ENCODE measurements at regions not wholly inside any gene's neighbourhood (a gene's known extent, or its start where the extent isn't known, plus 50 kb on each side); places are given as distances from the start of the nearest gene placed in this dataset.

DNA sequence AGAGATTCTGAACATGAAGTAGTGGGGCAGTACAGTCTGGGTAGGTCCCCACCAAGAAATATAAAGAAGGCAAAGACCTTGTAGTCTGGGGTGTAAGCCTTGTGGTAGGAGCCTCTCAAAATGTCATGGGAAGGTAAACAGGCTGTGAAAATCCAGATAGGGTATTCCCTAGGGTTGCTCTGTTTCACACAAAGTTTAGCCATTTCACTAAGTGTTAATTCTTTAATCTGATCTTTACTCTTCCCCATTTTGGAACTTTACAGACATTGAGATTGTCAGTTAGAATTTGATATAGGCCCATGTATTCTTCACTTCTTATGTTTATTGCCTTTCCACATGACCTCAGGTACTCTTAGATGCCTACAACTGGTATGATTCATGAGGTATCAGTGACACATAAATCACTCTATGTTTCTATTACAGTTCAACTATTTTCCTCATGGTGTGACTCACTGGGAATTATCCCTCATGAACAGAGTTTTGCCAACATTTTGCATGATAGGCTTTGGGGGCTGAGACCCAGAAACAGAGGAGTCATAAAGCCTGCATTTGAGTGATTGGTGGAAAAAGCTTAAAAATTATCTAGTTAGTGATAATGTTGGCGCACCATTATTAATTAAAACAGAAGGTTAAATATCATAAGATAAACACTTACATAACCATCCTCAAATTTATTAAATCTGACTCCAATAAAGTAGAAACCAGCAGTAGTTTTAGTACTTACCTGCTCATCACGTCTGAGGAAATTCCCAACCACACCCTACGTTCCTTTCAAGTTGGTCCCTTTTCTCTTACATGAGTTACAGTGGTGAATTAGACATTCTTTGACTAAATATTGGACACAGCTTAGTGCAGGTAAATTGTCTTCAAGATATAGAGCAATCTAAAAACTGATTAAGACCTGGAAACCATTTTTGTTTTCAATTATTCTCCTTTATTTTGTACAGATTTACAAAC, 399.8 kb upstream of the MEF2C start:
- Histone ChIP-seq H3K36me3 (ENCODE audit: insufficient read depth, low read length) (no peaks in the 10 kb centered on the region), H3K27me3 (ENCODE audit: low read length) (no peaks in the 10 kb centered on the region), H4K20me1 (ENCODE audit: insufficient read depth, low read depth, low read length) (no peaks in the 10 kb centered on the region), H3K79me2 (ENCODE audit: low read length) (no peaks in the 10 kb centered on the region), H3K9me3 (ENCODE audit: low read length) (no peaks in the 10 kb centered on the region), H3K4me2 (ENCODE audit: low read depth, low read length, poor library complexity, severe bottlenecking) (no peak overlapping the region), H3K27ac (ENCODE audit: low read length) (no peak overlapping the region), H3K9me2 (replicated peaks; ENCODE audit: insufficient read depth, low read length) (no peaks in the 10 kb centered on the region), H2AFZ (ENCODE audit: low read length) (no peak overlapping the region), H3K4me3 (ENCODE audit: low read length) (no peak overlapping the region), H3K9ac (ENCODE audit: low read length) (no peak overlapping the region), H3K4me1 (ENCODE audit: low read length) (no peaks in the 10 kb centered on the region)
- no peak for DNase-seq

DNA sequence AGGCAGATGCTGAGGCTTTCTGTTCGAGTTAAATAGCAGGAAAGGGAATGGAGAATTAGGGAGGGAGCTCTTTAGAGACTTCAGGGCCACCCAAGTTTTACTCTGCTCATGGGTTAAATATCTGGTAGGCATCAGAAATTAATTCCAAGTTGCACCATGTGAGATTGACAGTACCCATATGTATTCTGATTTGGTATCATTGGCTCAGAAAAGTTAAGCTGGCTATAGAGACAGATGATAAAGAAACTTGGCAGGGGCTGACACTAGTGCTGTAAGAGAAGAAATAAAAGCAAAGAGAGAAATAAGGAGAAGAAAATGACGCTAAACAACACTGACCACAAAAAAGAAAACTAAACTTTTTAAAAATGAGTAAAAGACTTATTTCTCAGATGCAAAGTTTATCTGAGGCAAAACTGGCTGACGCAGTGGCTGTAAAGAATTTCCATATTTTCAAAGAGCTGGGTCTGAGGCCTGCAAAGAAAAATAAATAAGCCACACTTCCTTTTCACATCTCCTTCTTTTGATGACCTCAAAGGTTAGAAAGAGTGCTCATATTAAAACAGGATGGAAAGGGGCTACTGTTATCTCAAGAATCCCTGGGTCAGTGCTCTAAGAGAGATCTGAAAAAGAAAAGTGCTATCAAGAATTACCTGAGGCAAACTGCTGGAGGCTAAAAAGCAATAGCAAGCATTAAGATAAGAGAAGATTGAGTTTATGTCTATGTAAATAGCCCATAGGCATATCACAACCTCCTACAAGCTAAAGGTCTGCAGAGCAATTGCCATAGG, 399.0 kb upstream of the MEF2C start:
- Histone ChIP-seq H2AFZ (ENCODE audit: low read length) (no peak overlapping the region), H3K36me3 (ENCODE audit: insufficient read depth, low read length) (no peaks in the 10 kb centered on the region), H3K4me3 (ENCODE audit: low read length) (no peak overlapping the region), H3K4me1 (ENCODE audit: low read length) (no peaks in the 10 kb centered on the region), H3K9ac (ENCODE audit: low read length) (no peak overlapping the region), H3K9me3 (ENCODE audit: low read length) (no peaks in the 10 kb centered on the region), H3K4me2 (ENCODE audit: low read depth, low read length, poor library complexity, severe bottlenecking) (no peak overlapping the region), H4K20me1 (ENCODE audit: insufficient read depth, low read depth, low read length) (no peaks in the 10 kb centered on the region), H3K9me2 (replicated peaks; ENCODE audit: insufficient read depth, low read length) (no peaks in the 10 kb centered on the region), H3K79me2 (ENCODE audit: low read length) (no peaks in the 10 kb centered on the region), H3K27ac (ENCODE audit: low read length) (no peak overlapping the region), H3K27me3 (ENCODE audit: low read length) (no peaks in the 10 kb centered on the region)
- DNase-seq = no peak

DNA sequence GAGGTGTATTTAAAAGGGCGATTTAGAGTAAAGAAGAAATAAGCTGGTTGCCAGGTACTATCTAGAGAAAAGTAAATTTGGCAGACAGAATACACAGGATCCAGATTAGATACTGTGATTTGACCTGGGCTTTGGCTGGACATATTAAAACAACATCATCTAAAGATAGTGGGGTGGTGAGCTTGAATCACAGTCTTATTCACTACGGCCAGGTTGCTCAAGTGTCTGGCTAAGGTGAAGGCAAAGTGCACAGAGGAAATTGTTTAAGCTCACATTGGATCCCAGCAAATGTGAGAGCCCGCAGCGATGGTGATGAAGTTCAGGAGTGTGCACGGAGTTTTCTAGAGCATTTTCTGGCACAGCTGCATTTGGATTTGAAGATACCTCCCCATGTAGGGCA, 398.2 kb upstream of the MEF2C start:
- H3K79me2 ChIP-seq (ENCODE audit: low read length) = no peaks in the 10 kb centered on the region
- no peaks in the 10 kb centered on the region for H3K27me3 ChIP-seq (ENCODE audit: low read length)
- H3K9me3 ChIP-seq (ENCODE audit: low read length) = no peaks in the 10 kb centered on the region
- no peak for DNase-seq
- H3K9me2 ChIP-seq (replicated peaks; ENCODE audit: insufficient read depth, low read length) = no peaks in the 10 kb centered on the region
- no peaks in the 10 kb centered on the region for H3K36me3 ChIP-seq (ENCODE audit: insufficient read depth, low read length)
- H4K20me1 ChIP-seq (ENCODE audit: insufficient read depth, low read depth, low read length) = no peaks in the 10 kb centered on the region
- no peak overlapping the region for H3K4me2 ChIP-seq (ENCODE audit: low read depth, low read length, poor library complexity, severe bottlenecking)
- no peak overlapping the region for H2AFZ ChIP-seq (ENCODE audit: low read length)
- no peak overlapping the region for H3K4me3 ChIP-seq (ENCODE audit: low read length)
- H3K4me1 ChIP-seq (ENCODE audit: low read length) = no peaks in the 10 kb centered on the region
- H3K9ac ChIP-seq (ENCODE audit: low read length) = no peak overlapping the region
- H3K27ac ChIP-seq (ENCODE audit: low read length) = no peak overlapping the region

DNA sequence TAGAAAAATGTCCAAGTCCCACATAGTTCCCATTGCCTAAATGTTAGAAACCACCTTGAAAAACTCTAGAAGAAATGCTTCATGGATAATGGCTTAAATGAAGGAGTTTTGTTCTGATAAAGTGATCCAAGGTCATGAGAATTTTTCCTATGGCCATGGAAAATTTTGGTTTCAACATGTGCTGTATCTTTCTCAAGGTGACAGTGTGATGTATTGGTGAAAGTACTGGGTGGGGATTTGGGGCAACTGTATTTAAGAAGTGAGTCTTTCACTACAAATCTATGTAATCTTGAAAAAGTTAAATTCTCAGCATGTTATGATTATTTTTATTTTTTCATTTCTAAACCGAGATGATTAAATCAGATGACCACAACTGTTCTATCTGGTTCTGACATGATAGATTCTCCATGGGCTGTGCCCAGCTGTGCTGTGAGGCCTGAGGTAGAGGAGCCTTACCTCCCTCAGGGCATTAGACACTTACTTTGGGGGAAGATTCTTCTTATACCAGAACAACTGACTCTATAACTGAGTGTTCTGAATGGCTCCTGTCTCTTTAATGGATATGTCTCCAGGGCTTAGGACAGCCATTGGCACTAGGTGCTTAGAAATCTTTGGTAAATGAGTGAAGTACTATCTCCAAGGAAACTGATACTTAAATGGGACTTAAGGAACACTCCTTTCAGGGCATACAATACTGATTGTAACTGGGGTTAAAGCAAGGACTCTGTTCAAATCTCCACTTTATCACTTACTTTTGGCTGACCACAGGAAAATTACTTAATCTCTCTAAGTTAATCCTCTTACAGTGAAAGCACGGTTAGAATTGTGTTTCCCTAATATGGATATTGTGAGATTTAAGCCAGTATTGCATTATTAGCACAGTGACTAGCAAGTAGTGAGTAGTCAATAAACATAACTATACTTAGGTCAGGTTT, 397.4 kb upstream of the MEF2C start:
- Histone ChIP-seq H3K36me3 (ENCODE audit: insufficient read depth, low read length) (no peaks in the 10 kb centered on the region), H3K4me2 (ENCODE audit: low read depth, low read length, poor library complexity, severe bottlenecking) (no peak overlapping the region), H3K27ac (ENCODE audit: low read length) (no peak overlapping the region), H3K9ac (ENCODE audit: low read length) (no peak overlapping the region), H3K79me2 (ENCODE audit: low read length) (no peaks in the 10 kb centered on the region), H3K9me2 (replicated peaks; ENCODE audit: insufficient read depth, low read length) (no peaks in the 10 kb centered on the region), H4K20me1 (ENCODE audit: insufficient read depth, low read depth, low read length) (no peaks in the 10 kb centered on the region), H3K4me1 (ENCODE audit: low read length) (no peaks in the 10 kb centered on the region), H3K27me3 (ENCODE audit: low read length) (no peaks in the 10 kb centered on the region), H3K4me3 (ENCODE audit: low read length) (no peak overlapping the region), H3K9me3 (ENCODE audit: low read length) (no peaks in the 10 kb centered on the region), H2AFZ (ENCODE audit: low read length) (no peak overlapping the region)
- no peak for DNase-seq

DNA sequence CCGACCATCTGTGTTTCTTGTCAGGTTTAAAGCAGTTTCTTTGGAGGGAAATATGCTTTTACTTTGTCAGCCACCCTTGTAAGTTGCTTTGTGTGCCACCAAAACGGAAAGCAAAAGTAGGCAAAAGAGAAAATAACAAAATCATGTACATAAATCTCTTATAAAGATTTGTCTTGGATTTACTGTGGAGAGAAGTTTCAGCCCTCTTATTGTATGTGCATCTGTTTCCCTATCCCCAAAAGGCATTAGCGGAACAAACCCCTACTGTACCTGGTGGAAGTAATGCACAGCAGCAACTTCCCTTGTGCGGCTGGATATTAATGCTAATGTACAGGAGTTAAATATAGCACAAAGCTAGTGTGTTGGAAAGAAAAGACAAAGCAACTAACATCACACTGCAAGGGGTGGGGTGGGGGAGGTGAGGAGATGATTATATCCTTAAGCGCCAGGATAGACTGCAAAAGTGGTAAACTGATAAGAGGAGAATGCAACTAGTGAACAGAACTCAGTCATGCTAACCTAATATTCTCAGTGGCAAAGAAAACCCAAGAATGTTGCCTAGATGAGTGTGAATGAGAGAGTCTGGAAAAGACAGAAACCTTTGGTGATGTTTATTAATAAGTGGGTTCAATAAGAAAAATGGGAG, 396.5 kb upstream of the MEF2C start:
- Histone ChIP-seq H3K36me3 (ENCODE audit: insufficient read depth, low read length) (no peaks in the 10 kb centered on the region), H3K27me3 (ENCODE audit: low read length) (no peaks in the 10 kb centered on the region), H3K79me2 (ENCODE audit: low read length) (no peaks in the 10 kb centered on the region), H3K4me1 (ENCODE audit: low read length) (no peaks in the 10 kb centered on the region), H4K20me1 (ENCODE audit: insufficient read depth, low read depth, low read length) (no peaks in the 10 kb centered on the region), H3K4me3 (ENCODE audit: low read length) (no peak overlapping the region), H3K9ac (ENCODE audit: low read length) (no peak overlapping the region), H2AFZ (ENCODE audit: low read length) (no peak overlapping the region), H3K9me3 (ENCODE audit: low read length) (no peaks in the 10 kb centered on the region), H3K9me2 (replicated peaks; ENCODE audit: insufficient read depth, low read length) (no peaks in the 10 kb centered on the region), H3K4me2 (ENCODE audit: low read depth, low read length, poor library complexity, severe bottlenecking) (no peak overlapping the region), H3K27ac (ENCODE audit: low read length) (no peak overlapping the region)
- DNase-seq = no peak

DNA sequence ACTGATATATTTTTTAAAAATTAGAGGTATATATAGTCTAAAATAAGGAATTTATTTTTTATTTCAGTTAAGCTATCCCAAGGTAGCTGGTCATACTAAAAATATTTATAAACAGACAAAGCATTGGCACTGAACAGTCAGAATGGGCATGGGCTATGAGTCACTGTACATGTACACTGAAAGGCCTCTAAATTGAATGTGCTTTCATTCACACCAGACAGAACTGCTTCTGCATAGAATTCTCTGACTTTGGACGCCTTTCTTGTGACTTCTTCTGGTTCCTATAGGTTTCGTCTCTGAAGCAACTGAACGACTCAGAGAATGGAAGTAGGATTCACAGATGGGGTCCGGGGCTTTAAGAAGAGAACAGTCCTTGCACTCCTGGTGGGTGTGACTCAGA, 394.8 kb upstream of the MEF2C start:
- Histone ChIP-seq H3K27ac (ENCODE audit: low read length) (no peak overlapping the region), H3K4me3 (ENCODE audit: low read length) (no peak overlapping the region), H3K79me2 (ENCODE audit: low read length) (no peaks in the 10 kb centered on the region), H4K20me1 (ENCODE audit: insufficient read depth, low read depth, low read length) (no peaks in the 10 kb centered on the region), H3K4me1 (ENCODE audit: low read length) (no peaks in the 10 kb centered on the region), H3K9me2 (replicated peaks; ENCODE audit: insufficient read depth, low read length) (no peaks in the 10 kb centered on the region), H3K27me3 (ENCODE audit: low read length) (no peaks in the 10 kb centered on the region), H2AFZ (ENCODE audit: low read length) (no peak overlapping the region), H3K36me3 (ENCODE audit: insufficient read depth, low read length) (no peaks in the 10 kb centered on the region), H3K4me2 (ENCODE audit: low read depth, low read length, poor library complexity, severe bottlenecking) (no peak overlapping the region), H3K9me3 (ENCODE audit: low read length) (no peaks in the 10 kb centered on the region), H3K9ac (ENCODE audit: low read length) (no peak overlapping the region)
- no peak for DNase-seq

DNA sequence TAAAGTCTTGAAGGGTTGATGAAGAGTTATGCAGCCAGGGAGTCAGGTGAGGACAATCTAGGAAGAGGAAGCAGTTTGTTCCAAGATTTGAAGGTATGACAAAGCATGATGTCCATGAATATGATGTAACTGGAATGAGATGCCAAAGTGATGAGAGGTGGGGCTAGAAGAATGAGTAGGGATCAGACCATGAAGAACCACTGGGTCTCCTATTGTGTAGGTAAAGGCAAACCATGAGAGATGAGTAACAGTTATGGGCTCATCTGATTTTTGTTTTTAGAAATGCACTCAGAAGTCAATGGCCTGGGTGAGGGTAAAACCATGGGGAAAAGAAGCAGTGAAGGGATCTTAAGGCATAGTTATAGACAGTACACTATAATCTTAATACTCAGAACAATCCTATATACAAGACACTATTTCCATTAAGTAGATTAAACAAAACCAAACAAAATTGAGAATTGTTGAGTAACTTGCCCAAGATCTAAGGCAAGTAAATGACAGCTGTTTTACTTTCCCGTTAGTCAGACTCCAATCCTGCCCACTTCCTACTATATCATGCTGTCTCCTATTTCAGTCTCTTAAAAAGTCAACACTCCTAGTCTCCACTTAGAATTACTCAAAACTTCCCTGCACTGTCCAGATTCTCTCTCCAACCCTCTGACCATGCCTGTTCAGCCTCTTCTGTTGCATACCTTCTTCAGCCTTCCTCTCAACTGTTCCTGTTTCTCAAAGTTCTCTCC, 393.8 kb upstream of the MEF2C start:
- H3K36me3 ChIP-seq (ENCODE audit: insufficient read depth, low read length) = no peaks in the 10 kb centered on the region
- H3K9ac ChIP-seq (ENCODE audit: low read length) = no peak overlapping the region
- no peaks in the 10 kb centered on the region for H3K79me2 ChIP-seq (ENCODE audit: low read length)
- no peaks in the 10 kb centered on the region for H3K9me2 ChIP-seq (replicated peaks; ENCODE audit: insufficient read depth, low read length)
- no peak overlapping the region for H2AFZ ChIP-seq (ENCODE audit: low read length)
- DNase-seq = no peak
- H3K9me3 ChIP-seq (ENCODE audit: low read length) = no peaks in the 10 kb centered on the region
- no peaks in the 10 kb centered on the region for H4K20me1 ChIP-seq (ENCODE audit: insufficient read depth, low read depth, low read length)
- no peak overlapping the region for H3K4me3 ChIP-seq (ENCODE audit: low read length)
- no peak overlapping the region for H3K27ac ChIP-seq (ENCODE audit: low read length)
- no peaks in the 10 kb centered on the region for H3K27me3 ChIP-seq (ENCODE audit: low read length)
- H3K4me1 ChIP-seq (ENCODE audit: low read length) = no peaks in the 10 kb centered on the region
- H3K4me2 ChIP-seq (ENCODE audit: low read depth, low read length, poor library complexity, severe bottlenecking) = no peak overlapping the region

Measured in Karpas-422 (cell line).